ENCODE measurements at regions not wholly inside any gene's neighbourhood (a gene's known extent, or its start where the extent isn't known, plus 50 kb on each side); places are given as distances from the start of the nearest gene placed in this dataset.

DNA sequence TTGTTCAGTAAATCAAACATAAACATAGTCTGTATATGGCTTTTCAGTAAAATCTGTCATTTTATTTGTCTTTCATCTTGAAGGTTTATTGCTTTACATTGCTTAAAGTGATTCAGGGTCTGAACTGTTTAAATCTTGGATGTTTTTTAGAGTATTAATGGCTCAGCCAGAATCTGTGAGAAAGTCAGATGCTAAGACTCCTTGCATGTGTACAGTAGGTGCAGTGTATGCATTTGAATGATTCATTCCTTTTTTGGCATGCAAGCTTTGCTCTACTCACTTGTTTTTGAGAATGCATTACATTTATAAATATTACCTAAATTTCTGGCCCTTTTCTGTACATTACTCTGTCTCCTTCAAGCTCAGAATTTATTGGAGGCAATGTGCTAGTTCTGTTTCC is 271.0 kb upstream of the RIOK2 start:
- TF ChIP-seq POLR2A (IDR thresholded peaks at IDR 0.05), result no peak
- TF ChIP-seq POLR2AphosphoS5 (IDR thresholded peaks at IDR 0.05), result no peak
